SU-DHL-6 (cell line): ENCODE measurements at regions not wholly inside any gene's neighbourhood (a gene's known extent, or its start where the extent isn't known, plus 50 kb on each side); places are given as distances from the start of the nearest gene placed in this dataset.

Experiments used
- H2AFZ ChIP-seq: fragments of 200-600 bp; sonication (generic); 2 replicates; pipeline ENCODE4 v1.6.1; 2014; ENCODE audit warnings: low read depth, mild to moderate bottlenecking, moderate library complexity, mixed read lengths, antibody characterized with exemption, low read length; ENCODE audit not compliant: severe bottlenecking
- H3F3A ChIP-seq: fragments of 200-600 bp; shearing (Covaris generic); 2 replicates; pipeline ENCODE4 v1.6.0; 2016; ENCODE audit warnings: antibody characterized with exemption, mild to moderate bottlenecking; ENCODE audit not compliant: insufficient read depth
- H3K27ac ChIP-seq: fragments of 200-600 bp; sonication (generic); 2 replicates; pipeline ENCODE4 v1.5.1; 2016; ENCODE audit warnings: low read depth, mild to moderate bottlenecking, low read length, moderate library complexity, mixed read lengths
- H3K27me3 ChIP-seq: fragments of 200-600 bp; sonication (generic), shearing (Covaris generic); 2 replicates; pipeline ENCODE4 v1.6.0; 2014; ENCODE audit warnings: mild to moderate bottlenecking, low read length
- H3K36me3 ChIP-seq: fragments of 200-600 bp; sonication (generic); 2 replicates; pipeline ENCODE4 v1.6.1; 2014; ENCODE audit warnings: mild to moderate bottlenecking, low read length, mixed read lengths
- H3K4me2 ChIP-seq: fragments of 300-600, 200-600 bp; shearing (Covaris generic), sonication (generic); 2 replicates; pipeline ENCODE4 v1.6.0; 2014; ENCODE audit warnings: low read length, low read depth, mild to moderate bottlenecking; ENCODE audit not compliant: poor library complexity, severe bottlenecking
- H3K4me3 ChIP-seq: fragments of 200-600 bp; sonication (generic); 2 replicates; pipeline ENCODE4 v1.5.1; 2014; ENCODE audit warnings: antibody characterized with exemption, low read length, mild to moderate bottlenecking, mixed read lengths; ENCODE audit not compliant: insufficient read depth, poor library complexity, severe bottlenecking
- H3K79me2 ChIP-seq: fragments of 200-600 bp; sonication (generic); 2 replicates; pipeline ENCODE4 v1.6.1; 2014; ENCODE audit warnings: mild to moderate bottlenecking, low read length, moderate library complexity; ENCODE audit not compliant: insufficient read depth
- H3K9ac ChIP-seq: fragments of 200-600 bp; sonication (generic); 2 replicates; pipeline ENCODE4 v1.7.0; 2014; ENCODE audit warnings: mild to moderate bottlenecking, low read length
- H3K9me2 ChIP-seq: fragments of 200-600 bp; sonication (generic); replicated peaks from 2 replicates; pipeline ENCODE4 v1.6.1; 2014; ENCODE audit warnings: low read length; ENCODE audit not compliant: insufficient read depth
- H3K9me3 ChIP-seq: fragments of 200-600 bp; sonication (generic); 2 replicates; pipeline ENCODE4 v1.6.1; 2014; ENCODE audit warnings: low read length, mixed read lengths; ENCODE audit not compliant: insufficient read depth
- H4K20me1 ChIP-seq: fragments of 200-600 bp; sonication (generic); 2 replicates; pipeline ENCODE4 v1.6.1; 2014; ENCODE audit warnings: low read depth, mild to moderate bottlenecking, antibody characterized with exemption, low read length, moderate library complexity, mixed read lengths
- CTCF ChIP-seq: fragments of 200-600 bp; sonication (generic); IDR thresholded peaks from one replicate; pipeline ENCODE4 v1.5.1; 2017; ENCODE audit warnings: antibody characterized with exemption, mild to moderate bottlenecking, low read length, moderate library complexity; ENCODE audit not compliant: insufficient read depth, poor library complexity, severe bottlenecking
- EZH2phosphoT487 ChIP-seq: fragments of 200-600 bp; sonication (generic), shearing (Covaris generic); conservative IDR thresholded peaks from 2 replicates; pipeline ENCODE4 v1.6.1; 2018; ENCODE audit warnings: mild to moderate bottlenecking, antibody characterized with exemption, low read length, moderate library complexity, mixed read lengths

DNA sequence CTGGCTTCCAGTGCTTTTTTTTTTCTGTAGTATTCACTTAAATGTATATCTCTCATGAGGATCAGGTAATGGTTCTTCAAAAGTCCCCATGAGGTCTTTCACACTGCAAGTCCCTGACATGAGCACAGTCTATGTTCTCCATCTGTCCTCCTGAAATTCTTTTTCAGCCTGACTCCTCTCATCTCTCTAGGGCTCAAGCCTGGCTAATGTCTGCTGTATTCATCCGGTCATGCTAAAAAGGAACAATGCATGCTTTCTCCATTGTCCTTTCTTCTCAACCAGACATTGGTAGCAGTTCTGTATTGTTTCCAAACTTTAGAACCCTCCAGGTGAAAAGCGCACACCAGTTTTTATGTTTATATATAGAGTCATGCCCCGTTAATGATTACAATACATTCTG is 368.3 kb upstream of the OLFM3 start:
- Histone ChIP-seq H3K27me3 (no peaks in the 10 kb centered on the region), H3K9me2 (no peaks in the 10 kb centered on the region), H3K79me2 (no peaks in the 10 kb centered on the region), H3F3A (no peaks in the 10 kb centered on the region), H3K36me3 (no peaks in the 10 kb centered on the region), H3K27ac (no peak overlapping the region), H4K20me1 (no peaks in the 10 kb centered on the region), H3K4me3 (no peak overlapping the region), H3K4me2 (no peak overlapping the region), H2AFZ (no peak overlapping the region), H3K9ac (no peak overlapping the region), H3K9me3 (no peaks in the 10 kb centered on the region)
- TF ChIP-seq EZH2phosphoT487 = no peak
- TF ChIP-seq CTCF = no peak

GRCh38 chr1:102336602-102337001 is 339.9 kb upstream of the OLFM3 start:
- H3F3A ChIP-seq = no peaks in the 10 kb centered on the region
- H3K4me2 ChIP-seq = no peak overlapping the region
- H4K20me1 ChIP-seq = no peaks in the 10 kb centered on the region
- H3K27ac ChIP-seq = no peak overlapping the region
- H3K4me3 ChIP-seq = no peak overlapping the region
- TF ChIP-seq EZH2phosphoT487 = no peak
- TF ChIP-seq CTCF = no peak
- H3K36me3 ChIP-seq = no peaks in the 10 kb centered on the region
- no peaks in the 10 kb centered on the region for H3K79me2 ChIP-seq
- H3K27me3 ChIP-seq = no peaks in the 10 kb centered on the region
- H3K9me3 ChIP-seq = no peaks in the 10 kb centered on the region
- no peaks in the 10 kb centered on the region for H3K9me2 ChIP-seq
- H3K9ac ChIP-seq = no peak overlapping the region
- no peak overlapping the region for H2AFZ ChIP-seq

- Histone ChIP-seq H4K20me1 (no peaks in the 10 kb centered on the region), H3F3A (no peaks in the 10 kb centered on the region), H3K9me2 (no peaks in the 10 kb centered on the region), H2AFZ (no peak overlapping the region), H3K79me2 (no peaks in the 10 kb centered on the region), H3K27me3 (no peaks in the 10 kb centered on the region), H3K27ac (no peak overlapping the region), H3K4me2 (no peak overlapping the region), H3K9ac (no peak overlapping the region), H3K36me3 (no peaks in the 10 kb centered on the region), H3K4me3 (no peak overlapping the region), H3K9me3 (no peaks in the 10 kb centered on the region)
- no peak for TF ChIP-seq CTCF
- no peak for TF ChIP-seq EZH2phosphoT487
Measured at GRCh38 chr1:102318104-102318806, 321.5 kb upstream of the OLFM3 start.
